Psoas muscle (tissue), 7 donors: ENCODE measurements at regions not wholly inside any gene's neighbourhood (a gene's known extent, or its start where the extent isn't known, plus 50 kb on each side); places are given as distances from the start of the nearest gene placed in this dataset.
"Not testable (repeated sequence)": the region's sequence is repeated elsewhere in the genome, so short reads cannot be mapped to it uniquely, and the experiment has no call there.

Experiments used
- ATAC-seq, 4 donors: fragments of 200-7000 bp; cut with Tn5 transposase; one replicate each; pipeline ENCODE4 v1.9.1; 2020; ENCODE audit warnings: moderate library complexity in 3 of 4, mild to moderate bottlenecking in 2 of 4
- DNase-seq, 2 donors: peaks; one replicate each; pipeline ENCODE4 v3.0.0-alpha.2; 2020
- H3K27ac ChIP-seq: fragments of 200-600 bp; one replicate; pipeline ENCODE4 v1.8.0; 2022
- H3K27me3 ChIP-seq, 3 donors: fragments of 200-600 bp in 1 of 3; one replicate each; pipeline versions ENCODE4 v1.6.1 to v1.8.0; 2013 to 2022; ENCODE audit warnings: low read length in 2 of 3, mild to moderate bottlenecking in 2 of 3, moderate library complexity in 1 of 3; ENCODE audit not compliant: insufficient read depth in 3 of 3
- H3K36me3 ChIP-seq, 2 donors: fragments of 200-600 bp in 1 of 2; one replicate each; pipeline versions ENCODE4 v1.6.1 to v1.8.0; 2013 to 2022; ENCODE audit warnings: low read depth in 1 of 2, mild to moderate bottlenecking in 1 of 2, moderate library complexity in 1 of 2; ENCODE audit not compliant: insufficient read depth in 1 of 2
- H3K4me1 ChIP-seq: fragments of 200-600 bp; one replicate; pipeline ENCODE4 v1.8.0; 2022
- H3K4me3 ChIP-seq: fragments of 200-600 bp; one replicate; pipeline ENCODE4 v1.8.0; 2022; ENCODE audit warnings: mild to moderate bottlenecking
- H3K9me3 ChIP-seq: fragments of 200-600 bp; one replicate; pipeline ENCODE4 v1.8.0; 2022
- WGBS, 3 donors: extraction: QIAGEN DNeasy Blood & Tissue Kit; methylation state at CpG; one replicate each; pipeline versions ENCODE4 v1.1.6 to v1.1.7; 2013; 5-methylcytosine and 5-hydroxymethylcytosine counted together
- intact Hi-C, 2 donors: fragments of 100-400 bp; cut with DNase I; formaldehyde crosslinking; loops; one replicate each; pipeline versions ENCODE4 v1.11.0 to v1.14.2; 2022
- TF ChIP-seq, protein P1 (sequence below): fragments of 200-600 bp; IDR thresholded peaks from one replicate; pipeline ENCODE4 v1.8.0; 2022; ENCODE audit warnings: antibody characterized with exemption
- donor health status: healthy with polysubstance abuse.
- donor health status: DM: no; HTN: no; CAD: no; lungs with moderate emphysema.
- donor health status: Bipolar disorder and iron deficiency.
- donor health status: healthy.
- donor health status: DM: yes; HTN: yes; CAD: no.
- donor health status: DM: no; HTN: no; CAD: no.
- donor health status: DM: yes; HTN: yes; CAD: no.

DNA sequence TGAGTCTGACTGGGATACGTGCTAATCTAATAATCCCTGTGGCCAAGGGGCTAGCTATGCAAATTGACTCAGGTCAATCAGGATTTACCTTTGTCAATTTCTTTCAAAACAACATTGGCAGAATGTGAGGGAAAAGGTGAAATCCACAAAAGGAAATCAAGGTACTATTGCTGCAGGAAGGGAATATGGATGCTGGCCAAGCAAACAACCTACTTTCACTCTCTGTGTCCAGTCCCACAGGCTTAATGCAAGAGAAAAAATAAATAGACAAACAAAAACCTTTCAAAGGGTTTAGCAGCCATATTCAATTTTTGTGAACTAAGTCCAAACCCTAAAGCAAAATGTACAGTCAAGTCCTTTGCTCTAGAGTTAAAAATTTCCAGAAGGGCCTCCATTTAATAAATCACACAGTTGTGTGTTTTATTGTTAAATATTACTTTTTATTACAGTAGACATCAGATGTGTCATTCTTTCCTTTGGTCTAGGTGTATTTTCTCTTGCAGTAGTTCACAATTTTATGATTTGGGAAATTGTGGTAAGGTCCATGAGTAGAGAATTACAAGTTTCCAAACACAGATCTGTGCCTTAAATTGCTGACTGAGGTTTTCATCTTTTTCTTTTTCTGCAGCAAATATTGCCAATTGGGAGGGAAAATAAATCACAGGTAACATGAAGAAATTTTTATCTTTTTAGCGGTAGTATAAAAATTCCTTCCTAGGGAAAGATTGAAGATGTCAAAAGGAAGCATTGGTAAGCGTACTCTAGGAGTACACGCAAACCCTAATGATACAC, 309.1 kb downstream of the DMAC1 start:
- no peaks in the 10 kb centered on the region for H3K4me1 ChIP-seq
- no peak overlapping the region for H3K4me3 ChIP-seq
- H3K9me3 ChIP-seq: no peaks in the 10 kb centered on the region
- DNase-seq (no peak), ATAC-seq (no peak)
- 94 to 98% (median 97%) methylated on average over 4 of the region's 4 CpGs for WGBS, 3 donors
- TF ChIP-seq, protein P1, sequence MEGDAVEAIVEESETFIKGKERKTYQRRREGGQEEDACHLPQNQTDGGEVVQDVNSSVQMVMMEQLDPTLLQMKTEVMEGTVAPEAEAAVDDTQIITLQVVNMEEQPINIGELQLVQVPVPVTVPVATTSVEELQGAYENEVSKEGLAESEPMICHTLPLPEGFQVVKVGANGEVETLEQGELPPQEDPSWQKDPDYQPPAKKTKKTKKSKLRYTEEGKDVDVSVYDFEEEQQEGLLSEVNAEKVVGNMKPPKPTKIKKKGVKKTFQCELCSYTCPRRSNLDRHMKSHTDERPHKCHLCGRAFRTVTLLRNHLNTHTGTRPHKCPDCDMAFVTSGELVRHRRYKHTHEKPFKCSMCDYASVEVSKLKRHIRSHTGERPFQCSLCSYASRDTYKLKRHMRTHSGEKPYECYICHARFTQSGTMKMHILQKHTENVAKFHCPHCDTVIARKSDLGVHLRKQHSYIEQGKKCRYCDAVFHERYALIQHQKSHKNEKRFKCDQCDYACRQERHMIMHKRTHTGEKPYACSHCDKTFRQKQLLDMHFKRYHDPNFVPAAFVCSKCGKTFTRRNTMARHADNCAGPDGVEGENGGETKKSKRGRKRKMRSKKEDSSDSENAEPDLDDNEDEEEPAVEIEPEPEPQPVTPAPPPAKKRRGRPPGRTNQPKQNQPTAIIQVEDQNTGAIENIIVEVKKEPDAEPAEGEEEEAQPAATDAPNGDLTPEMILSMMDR: no peak
- H3K27me3 ChIP-seq: peaks cover 0 to 2% (median 0%) of the 10 kb centered on the region in 3 donors
- H3K27ac ChIP-seq: no peak overlapping the region
- intact Hi-C loops: no loop called here
- no peaks in the 10 kb centered on the region for H3K36me3 ChIP-seq

DNA sequence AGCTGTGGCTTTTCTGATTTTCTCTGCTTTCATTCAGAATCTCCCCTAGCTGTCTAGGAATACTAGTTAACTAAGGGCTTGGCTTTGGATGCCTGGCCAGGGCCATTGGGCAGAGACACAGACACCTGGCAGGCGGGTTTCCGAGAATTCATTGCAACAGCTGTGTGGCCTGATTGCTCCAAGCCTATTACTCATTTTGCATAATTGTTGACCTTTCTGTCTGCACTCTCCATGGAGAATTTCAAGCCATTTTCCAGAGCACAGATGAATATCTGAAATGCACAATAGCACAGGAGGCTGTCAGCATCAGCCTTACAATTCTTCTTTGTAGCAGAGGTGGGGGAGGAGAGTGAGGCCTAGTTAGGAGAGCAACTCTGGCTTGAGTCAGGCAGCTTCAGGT, 310.5 kb downstream of the DMAC1 start:
- DNase-seq: peak; percentile 30 to 64
- no peaks in the 10 kb centered on the region for H3K9me3 ChIP-seq
- H3K4me3 ChIP-seq: no peak overlapping the region
- no peak overlapping the region for H3K27ac ChIP-seq
- H3K27me3 ChIP-seq: peaks cover 0 to 2% (median 0%) of the 10 kb centered on the region in 3 donors
- intact Hi-C loops: no loop called here
- WGBS, 3 donors: 16 to 28% (median 26%) methylated on average over 2 of the region's 2 CpGs
- TF ChIP-seq, protein P1: no peak
- peak in 3 of 4 donors; percentile 35 to 62 (median 42) for ATAC-seq
- H3K36me3 ChIP-seq: no peaks in the 10 kb centered on the region
- no peaks in the 10 kb centered on the region for H3K4me1 ChIP-seq

DNA sequence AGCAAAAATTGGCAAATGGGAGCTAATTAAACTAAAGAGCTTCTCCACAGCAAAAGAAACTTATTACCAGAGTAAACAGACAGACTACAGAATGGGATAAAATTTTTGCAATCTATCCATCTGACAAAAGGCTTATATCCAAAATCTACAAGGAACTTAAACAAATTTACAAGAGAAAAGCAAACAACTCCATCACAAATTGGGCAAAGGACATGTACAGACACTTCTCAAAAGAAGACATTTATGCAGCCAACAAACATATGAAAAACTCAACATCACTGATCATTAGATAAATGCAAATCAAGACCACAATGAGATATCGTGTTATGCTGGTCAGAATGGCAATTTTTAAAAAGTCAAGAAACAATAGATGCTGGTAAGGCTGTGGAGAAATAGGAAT, 315.6 kb downstream of the DMAC1 start:
- H3K27ac ChIP-seq, H3K27me3 ChIP-seq, H3K4me1 ChIP-seq, intact Hi-C loops, H3K36me3 ChIP-seq, H3K9me3 ChIP-seq, DNase-seq, ATAC-seq, H3K4me3 ChIP-seq: not testable (repeated sequence)
- 76 to 82% (median 79%) methylated on average over 1 of the region's 1 CpG for WGBS, 3 donors

DNA sequence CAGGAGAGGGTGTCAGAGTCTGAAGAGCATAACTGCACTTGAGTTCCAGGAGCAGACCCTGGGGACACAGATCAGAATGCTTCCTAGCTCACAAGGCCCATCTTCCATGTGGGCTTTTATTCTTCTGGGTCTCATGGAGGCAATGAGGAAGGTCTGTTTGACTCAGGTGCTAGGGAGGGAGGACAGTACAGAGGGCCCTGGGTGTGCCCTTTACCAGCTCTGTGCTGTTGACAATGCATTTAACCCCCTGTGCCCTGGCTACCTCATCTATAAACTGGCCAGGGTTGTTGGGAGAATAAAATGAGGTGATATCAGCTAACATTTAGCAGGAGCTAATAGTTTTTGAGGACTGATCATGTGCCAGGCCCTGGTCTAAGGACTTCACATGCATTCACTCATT, 318.0 kb downstream of the DMAC1 start:
- Histone ChIP-seq H3K27ac (no peak overlapping the region), H3K4me1 (no peaks in the 10 kb centered on the region), H3K4me3 (no peak overlapping the region), H3K27me3 (no peaks in the 10 kb centered on the region), H3K9me3 (no peaks in the 10 kb centered on the region), H3K36me3 (no peaks in the 10 kb centered on the region)
- intact Hi-C loops: no loop called here
- DNase-seq: no peak
- no peak for ATAC-seq
- TF ChIP-seq, protein P1: no peak

DNA sequence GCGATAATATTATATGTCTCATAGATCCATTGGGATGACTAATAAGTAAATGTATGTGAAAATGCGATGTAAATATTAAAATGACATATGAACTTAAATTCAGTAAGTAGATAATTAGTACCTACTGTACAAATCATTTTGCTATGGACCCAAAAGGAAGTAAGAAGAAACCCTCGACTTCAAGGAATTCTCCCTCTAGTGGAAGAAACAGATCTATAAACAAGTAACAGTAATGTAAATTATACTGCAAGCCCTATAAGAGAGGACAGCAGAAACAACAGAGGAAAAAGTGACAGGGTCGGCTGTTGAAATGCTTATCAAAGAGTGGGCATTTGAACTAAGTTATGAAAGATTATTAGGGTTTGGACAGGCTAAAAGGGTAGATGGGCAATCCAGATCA, 320.3 kb downstream of the DMAC1 start:
- 64 to 85% (median 82%) methylated on average over 4 of the region's 4 CpGs for WGBS, 3 donors
- Histone ChIP-seq H3K9me3 (no peaks in the 10 kb centered on the region), H3K36me3 (no peaks in the 10 kb centered on the region), H3K4me1 (no peaks in the 10 kb centered on the region), H3K27ac (no peak overlapping the region), H3K4me3 (no peak overlapping the region), H3K27me3 (no peaks in the 10 kb centered on the region)
- DNase-seq (no peak), ATAC-seq (no peak)
- TF ChIP-seq, protein P1: no peak
- intact Hi-C loops: no loop called here
